Parathyroid adenoma (tissue), 2 donors: ENCODE measurements at regions not wholly inside any gene's neighbourhood (a gene's known extent, or its start where the extent isn't known, plus 50 kb on each side); places are given as distances from the start of the nearest gene placed in this dataset.
"Not testable (repeated sequence)": the region's sequence is repeated elsewhere in the genome, so short reads cannot be mapped to it uniquely, and the experiment has no call there.

Experiments
- H2AFZ ChIP-seq: fragments of 300-600 bp; sonication (generic); one replicate; pipeline ENCODE4 v1.7.0; 2017; ENCODE audit warnings: antibody characterized with exemption, mild to moderate bottlenecking
- H3K27ac ChIP-seq: fragments of 300-600 bp; sonication (generic); one replicate; pipeline ENCODE4 v1.7.0; 2017
- H3K27me3 ChIP-seq: fragments of 300-600 bp; sonication (generic); one replicate; pipeline ENCODE4 v1.7.0; 2017; ENCODE audit warnings: low read length; ENCODE audit not compliant: control insufficient read depth, insufficient read depth
- H3K36me3 ChIP-seq: fragments of 300-600 bp; sonication (generic); one replicate; pipeline ENCODE4 v1.7.0; 2017; ENCODE audit warnings: low read length; ENCODE audit not compliant: control insufficient read depth, insufficient read depth
- H3K4me1 ChIP-seq: fragments of 300-600 bp; sonication (generic); one replicate; pipeline ENCODE4 v1.7.0; 2017; ENCODE audit warnings: control low read depth
- H3K4me2 ChIP-seq: fragments of 300-600 bp; sonication (generic); one replicate; pipeline ENCODE4 v1.7.0; 2017; ENCODE audit warnings: low read length
- H3K4me3 ChIP-seq: fragments of 300-600 bp; sonication (generic); one replicate; pipeline ENCODE4 v1.7.0; 2017; ENCODE audit warnings: low read depth, low read length
- H3K79me2 ChIP-seq: fragments of 300-600 bp; sonication (generic); one replicate; pipeline ENCODE4 v1.7.0; 2017; ENCODE audit warnings: control low read depth
- H3K9ac ChIP-seq: fragments of 300-600 bp; sonication (generic); one replicate; pipeline ENCODE4 v1.7.0; 2017; ENCODE audit warnings: mild to moderate bottlenecking
- H3K9me3 ChIP-seq: fragments of 300-600 bp; sonication (generic); one replicate; pipeline ENCODE4 v1.7.0; 2017; ENCODE audit warnings: low read length; ENCODE audit not compliant: control insufficient read depth
- TF ChIP-seq, protein P1 (sequence below): fragments of 300-600 bp; sonication (generic); IDR thresholded peaks from one replicate; pipeline ENCODE4 v1.7.0; 2017; ENCODE audit warnings: antibody characterized with exemption, mild to moderate bottlenecking
- donor health status: primary hyperparathyroidism.

- no peaks in the 10 kb centered on the region for H3K79me2 ChIP-seq
- H3K36me3 ChIP-seq, result no peaks in the 10 kb centered on the region
- H3K4me1 ChIP-seq, result no peaks in the 10 kb centered on the region
- no peak overlapping the region for H3K4me3 ChIP-seq
- no peak overlapping the region for H3K4me2 ChIP-seq
- H3K9ac ChIP-seq, result no peak overlapping the region
- no peaks in the 10 kb centered on the region for H3K27me3 ChIP-seq
- H2AFZ ChIP-seq, result no peak overlapping the region
- TF ChIP-seq, protein P1, sequence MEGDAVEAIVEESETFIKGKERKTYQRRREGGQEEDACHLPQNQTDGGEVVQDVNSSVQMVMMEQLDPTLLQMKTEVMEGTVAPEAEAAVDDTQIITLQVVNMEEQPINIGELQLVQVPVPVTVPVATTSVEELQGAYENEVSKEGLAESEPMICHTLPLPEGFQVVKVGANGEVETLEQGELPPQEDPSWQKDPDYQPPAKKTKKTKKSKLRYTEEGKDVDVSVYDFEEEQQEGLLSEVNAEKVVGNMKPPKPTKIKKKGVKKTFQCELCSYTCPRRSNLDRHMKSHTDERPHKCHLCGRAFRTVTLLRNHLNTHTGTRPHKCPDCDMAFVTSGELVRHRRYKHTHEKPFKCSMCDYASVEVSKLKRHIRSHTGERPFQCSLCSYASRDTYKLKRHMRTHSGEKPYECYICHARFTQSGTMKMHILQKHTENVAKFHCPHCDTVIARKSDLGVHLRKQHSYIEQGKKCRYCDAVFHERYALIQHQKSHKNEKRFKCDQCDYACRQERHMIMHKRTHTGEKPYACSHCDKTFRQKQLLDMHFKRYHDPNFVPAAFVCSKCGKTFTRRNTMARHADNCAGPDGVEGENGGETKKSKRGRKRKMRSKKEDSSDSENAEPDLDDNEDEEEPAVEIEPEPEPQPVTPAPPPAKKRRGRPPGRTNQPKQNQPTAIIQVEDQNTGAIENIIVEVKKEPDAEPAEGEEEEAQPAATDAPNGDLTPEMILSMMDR, result no peak
- no peak overlapping the region for H3K27ac ChIP-seq
- no peaks in the 10 kb centered on the region for H3K9me3 ChIP-seq
Measured at GRCh38 chr18:39230086-39230803, 1664.6 kb upstream of the CELF4 start.

DNA sequence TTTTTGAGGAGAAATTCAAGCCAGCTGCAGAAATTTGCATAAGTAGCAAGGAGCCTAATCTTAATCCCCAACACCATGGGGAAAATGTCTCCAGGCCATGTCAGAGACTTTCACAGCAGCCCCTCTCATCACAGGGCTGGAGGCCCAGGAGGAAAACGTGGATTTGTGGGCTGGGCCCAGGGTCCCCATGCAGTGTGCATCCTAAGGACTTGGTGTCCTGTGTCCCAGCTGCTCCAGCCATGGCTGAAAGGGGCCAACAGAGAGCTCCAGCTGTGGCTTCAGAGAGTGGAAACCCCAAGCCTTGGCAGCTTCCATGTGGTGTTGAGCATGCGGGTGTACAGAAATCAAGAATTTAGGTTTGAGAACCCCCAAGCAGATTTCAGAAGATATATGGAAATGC, 1662.2 kb upstream of the CELF4 start:
- H3K27ac ChIP-seq, H3K4me1 ChIP-seq, H3K9ac ChIP-seq, H3K4me2 ChIP-seq, H3K4me3 ChIP-seq, H3K9me3 ChIP-seq, H3K27me3 ChIP-seq, H2AFZ ChIP-seq, H3K36me3 ChIP-seq, H3K79me2 ChIP-seq: not testable (repeated sequence)

GRCh38 chr18:39225373-39225772, 1659.8 kb upstream of the CELF4 start:
- Histone ChIP-seq H3K27me3 (no peaks in the 10 kb centered on the region), H3K79me2 (no peaks in the 10 kb centered on the region), H3K9me3 (no peaks in the 10 kb centered on the region), H3K27ac (no peak overlapping the region), H3K4me2 (no peak overlapping the region), H3K4me3 (no peak overlapping the region), H3K9ac (no peak overlapping the region), H3K4me1 (no peaks in the 10 kb centered on the region), H3K36me3 (no peaks in the 10 kb centered on the region), H2AFZ (no peak overlapping the region)
- TF ChIP-seq, protein P1, result no peak

DNA sequence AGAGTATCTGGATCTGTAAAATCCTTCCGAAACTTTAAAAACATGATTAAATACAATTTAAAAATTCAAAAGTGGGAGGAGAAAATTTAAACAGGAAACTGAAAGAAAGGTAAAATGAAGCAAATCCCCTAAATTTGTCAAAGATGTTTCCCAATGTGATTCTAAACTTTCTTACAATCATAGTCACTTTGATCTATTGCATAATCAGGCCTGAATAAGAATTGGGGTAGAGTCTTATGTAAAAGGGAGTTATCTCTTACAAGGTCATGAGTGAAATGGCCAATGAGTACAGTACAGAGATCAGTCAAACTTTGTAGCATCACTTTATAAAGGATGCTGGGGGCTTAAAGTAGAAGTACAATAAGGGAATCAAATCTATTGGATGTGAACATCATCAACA, 1657.7 kb upstream of the CELF4 start:
- Histone ChIP-seq H3K4me1 (no peaks in the 10 kb centered on the region), H3K36me3 (no peaks in the 10 kb centered on the region), H2AFZ (no peak overlapping the region), H3K79me2 (no peaks in the 10 kb centered on the region), H3K27ac (no peak overlapping the region), H3K4me2 (no peak overlapping the region), H3K9me3 (no peaks in the 10 kb centered on the region), H3K4me3 (no peak overlapping the region), H3K9ac (no peak overlapping the region), H3K27me3 (no peaks in the 10 kb centered on the region)
- TF ChIP-seq, protein P1, result no peak

DNA sequence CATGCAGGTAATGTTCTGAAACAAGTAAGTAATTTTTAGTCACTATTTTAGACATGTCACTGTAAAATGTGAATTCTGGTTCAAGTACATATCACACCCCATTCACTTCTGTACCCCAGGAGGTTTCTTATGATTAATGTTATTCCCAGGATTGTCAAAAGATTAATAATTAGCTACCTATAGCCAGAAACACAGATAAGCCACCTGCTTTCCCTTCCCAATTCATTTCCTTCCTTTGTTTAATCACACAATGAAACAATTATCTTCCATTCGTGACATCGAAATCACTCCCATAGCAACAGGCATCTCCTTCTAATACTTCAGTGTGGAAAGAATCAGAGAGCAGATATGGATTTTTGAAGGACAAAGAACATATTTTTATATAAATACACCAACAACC, 1650.3 kb upstream of the CELF4 start:
- Histone ChIP-seq H3K9ac (no peak overlapping the region), H3K4me3 (no peak overlapping the region), H3K4me1 (no peaks in the 10 kb centered on the region), H3K9me3 (no peaks in the 10 kb centered on the region), H3K79me2 (no peaks in the 10 kb centered on the region), H3K27ac (no peak overlapping the region), H3K36me3 (no peaks in the 10 kb centered on the region), H3K27me3 (no peaks in the 10 kb centered on the region), H3K4me2 (no peak overlapping the region), H2AFZ (no peak overlapping the region)
- TF ChIP-seq, protein P1, result no peak
